ENCODE measurements at regions not wholly inside any gene's neighbourhood (a gene's known extent, or its start where the extent isn't known, plus 50 kb on each side); places are given as distances from the start of the nearest gene placed in this dataset.

DNA sequence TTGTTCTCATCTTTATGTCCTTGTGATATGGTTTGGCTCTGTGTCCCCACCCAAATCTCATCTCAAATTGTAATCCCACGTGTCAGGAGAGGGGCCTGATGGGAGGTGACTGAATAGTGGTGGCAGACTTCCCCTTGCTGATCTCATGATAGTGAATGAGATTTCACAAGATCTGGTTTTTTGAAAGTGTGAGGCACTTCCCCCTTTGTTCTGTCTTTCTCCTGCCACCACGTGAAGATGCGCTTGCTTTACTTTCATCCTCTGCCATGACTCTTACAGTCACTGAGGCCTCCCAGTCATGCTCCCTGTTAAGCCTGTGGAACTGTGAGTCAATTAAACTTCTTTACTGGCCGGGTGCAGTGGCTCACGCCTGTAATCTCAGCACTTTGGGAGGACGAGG is 161.0 kb downstream of the HERPUD2 start:
- no peak for DNase-seq

DNA sequence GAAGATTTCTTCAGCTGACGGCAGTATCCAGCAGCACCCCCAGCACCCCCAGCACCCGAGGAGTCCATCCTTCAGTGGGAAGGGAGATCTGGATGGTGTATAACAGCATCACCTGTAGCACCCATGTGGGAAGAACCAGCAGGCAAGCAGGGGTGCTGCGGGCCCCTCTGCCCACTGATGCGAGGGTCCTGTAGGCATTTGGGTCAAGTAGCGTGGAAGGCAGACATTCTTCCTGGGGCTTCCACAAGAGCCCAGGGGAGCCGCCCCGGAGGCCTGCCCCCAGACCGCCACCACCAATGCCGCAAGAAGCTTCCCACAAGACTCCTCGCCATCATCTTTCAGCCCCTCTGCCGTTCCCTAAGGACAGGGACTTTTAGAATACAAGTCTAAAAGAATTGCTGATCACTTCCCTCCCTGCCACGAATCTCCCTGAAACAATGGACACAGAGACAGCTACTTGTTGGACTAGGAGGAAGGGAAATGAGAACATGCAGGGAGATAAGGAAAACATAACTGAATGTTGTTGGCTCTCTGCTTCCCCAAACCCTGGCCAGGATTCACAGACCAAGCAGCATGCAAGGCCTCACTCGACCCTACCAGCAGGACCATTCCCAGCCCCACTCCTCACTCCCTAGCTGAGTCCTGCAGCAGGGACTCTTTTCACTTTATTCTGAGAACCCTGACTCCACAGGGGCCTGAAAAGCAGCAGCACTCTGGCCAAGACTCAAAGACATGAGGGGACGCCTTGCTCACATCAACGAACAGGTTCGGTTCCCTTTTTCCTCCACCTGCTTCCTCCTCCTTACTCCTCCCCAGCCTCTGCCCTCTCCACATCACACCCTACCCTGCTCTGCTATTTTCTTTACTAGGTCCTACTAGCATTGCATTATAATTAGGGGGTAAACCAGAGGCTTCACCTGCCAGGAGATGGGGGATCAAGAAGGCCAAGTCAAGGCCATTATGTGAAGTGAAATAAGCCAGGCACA is 164.5 kb downstream of the HERPUD2 start:
- no peak for DNase-seq

DNA sequence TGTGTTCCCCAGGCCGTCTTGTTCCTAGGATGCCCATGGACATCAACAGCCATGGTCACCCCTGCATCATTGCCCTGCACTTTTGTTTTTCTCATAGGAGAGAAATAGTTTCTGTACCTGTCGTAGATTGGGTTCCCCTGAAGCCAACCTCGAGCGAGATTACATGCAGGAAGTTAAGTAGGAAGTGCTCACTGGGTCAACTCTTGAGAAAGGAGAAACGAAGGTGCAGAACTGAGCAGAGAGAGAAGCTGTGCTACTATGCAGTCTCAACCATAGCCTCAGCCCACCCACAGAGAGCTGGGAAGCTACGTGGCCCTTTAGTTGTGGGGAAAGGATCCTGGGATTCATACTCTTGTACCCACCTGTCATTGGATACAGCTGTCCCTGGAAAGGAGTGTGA is 165.2 kb downstream of the HERPUD2 start:
- no peak for DNase-seq

DNA sequence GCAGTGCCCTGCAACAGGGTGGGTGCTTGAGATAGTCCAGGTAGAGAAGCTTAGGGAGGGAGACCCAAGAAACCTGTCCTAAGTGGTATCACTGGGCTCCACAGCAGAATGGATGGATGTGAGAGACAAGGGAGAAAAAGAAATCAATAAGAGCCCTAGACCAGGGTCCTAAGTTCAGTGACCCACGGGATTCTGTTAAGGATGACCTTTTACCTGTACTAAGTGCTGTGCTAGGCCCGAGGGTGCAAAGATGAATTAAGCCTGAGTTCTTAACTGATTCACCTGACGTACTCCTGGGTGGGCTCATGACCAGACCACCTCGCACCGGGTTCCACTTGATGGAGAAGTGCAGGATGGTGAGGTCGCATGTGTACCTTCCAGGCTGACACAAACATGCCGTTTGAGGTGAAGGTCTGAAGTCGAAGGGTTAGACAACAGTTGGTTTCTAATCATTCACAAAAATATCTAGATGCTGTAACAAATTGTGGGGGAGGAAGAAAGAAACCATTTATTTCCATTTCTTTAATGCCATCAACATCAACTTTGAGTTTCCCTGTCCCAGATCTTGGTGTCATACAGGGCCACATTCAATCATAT is 166.5 kb downstream of the HERPUD2 start:
- no peak for DNase-seq

DNA sequence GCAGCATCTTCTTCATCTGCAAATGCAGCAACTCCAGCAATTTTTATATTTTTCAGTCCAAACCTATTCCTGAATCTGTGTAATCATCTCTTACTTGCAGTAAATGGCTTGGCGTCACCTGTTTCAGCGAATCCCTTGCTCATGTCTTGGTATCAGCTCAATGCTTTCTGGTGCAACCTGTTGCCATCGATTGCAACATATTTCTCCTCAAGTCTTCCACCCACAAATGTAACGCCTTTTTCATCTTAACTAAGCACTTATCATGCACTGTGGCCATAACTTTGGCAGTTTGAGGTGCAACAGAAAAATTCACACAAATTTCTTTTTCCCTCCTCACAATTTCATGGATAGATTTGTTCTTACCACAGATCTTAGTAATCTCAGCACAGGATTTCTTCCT is 168.3 kb downstream of the HERPUD2 start:
- no peak for DNase-seq

DNA sequence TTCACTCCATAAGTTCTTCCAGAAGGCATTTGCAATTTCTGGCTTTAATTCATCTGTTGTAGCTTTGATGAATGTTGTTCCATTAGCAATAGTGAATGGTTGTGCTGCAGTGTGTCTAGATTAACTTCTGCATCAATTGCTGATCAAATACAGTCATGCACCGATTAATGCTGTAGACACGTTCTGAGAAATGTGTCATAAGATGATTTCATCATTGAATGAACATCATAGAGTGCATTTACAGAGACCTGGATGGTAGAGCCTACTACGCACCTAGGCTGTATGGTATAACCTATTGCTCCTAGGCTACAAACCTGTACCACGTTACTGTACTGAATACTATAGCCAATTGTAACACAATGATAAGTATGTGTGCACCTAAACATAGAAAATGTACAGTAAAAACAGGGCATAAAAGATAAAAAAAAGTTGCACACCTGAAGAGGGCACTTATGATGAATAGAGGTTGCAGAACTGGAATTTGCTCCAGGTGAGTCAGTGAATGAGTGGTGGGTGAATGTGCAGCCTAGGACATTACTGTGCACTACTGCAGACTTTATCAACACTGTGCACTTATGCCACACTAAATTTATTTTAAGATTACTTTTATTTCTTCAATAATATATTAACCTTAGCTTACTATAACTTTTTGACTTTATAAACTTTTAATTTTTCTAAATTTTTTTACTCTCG is 170.7 kb downstream of the HERPUD2 start:
- no peak for DNase-seq

DNA sequence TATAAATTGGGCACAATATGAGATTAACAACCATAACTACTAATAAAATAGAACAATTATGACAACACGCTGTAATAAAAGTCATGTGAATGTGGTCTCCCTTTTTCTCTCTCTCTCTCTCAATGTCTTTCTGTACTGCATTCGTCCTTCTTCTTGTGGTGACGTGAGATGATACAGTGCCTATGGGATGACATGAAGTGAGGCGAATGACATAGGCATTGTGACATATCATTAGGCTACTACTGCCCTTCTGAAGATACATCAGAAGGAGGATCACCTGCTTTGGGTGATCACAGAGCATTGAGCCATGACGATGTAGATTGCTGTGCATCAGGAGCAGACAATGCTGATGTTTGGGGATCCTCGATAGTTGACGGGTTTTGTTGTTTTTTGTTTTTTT is 171.6 kb downstream of the HERPUD2 start:
- DNase-seq = no peak

DNA sequence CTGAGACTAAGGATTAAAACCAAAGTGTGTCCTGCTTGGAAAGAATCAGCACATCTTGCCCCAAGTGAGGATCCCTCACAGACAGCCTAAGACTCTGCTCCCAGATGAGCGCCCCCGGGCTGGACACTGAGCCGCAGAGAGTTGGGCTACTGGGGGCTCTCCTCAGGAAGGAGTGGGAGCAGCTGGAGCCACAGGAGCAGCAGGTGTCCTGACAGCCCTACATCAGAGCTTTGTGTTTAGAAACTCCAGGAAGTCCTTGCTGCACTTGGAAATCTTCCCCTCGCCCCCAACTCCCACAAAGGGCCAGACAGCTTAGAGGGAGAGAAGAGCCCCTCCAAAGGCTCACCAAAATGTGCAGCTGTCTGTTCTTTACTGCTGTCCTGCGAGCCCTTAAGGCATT is 172.2 kb downstream of the HERPUD2 start:
- no peak for DNase-seq

DNA sequence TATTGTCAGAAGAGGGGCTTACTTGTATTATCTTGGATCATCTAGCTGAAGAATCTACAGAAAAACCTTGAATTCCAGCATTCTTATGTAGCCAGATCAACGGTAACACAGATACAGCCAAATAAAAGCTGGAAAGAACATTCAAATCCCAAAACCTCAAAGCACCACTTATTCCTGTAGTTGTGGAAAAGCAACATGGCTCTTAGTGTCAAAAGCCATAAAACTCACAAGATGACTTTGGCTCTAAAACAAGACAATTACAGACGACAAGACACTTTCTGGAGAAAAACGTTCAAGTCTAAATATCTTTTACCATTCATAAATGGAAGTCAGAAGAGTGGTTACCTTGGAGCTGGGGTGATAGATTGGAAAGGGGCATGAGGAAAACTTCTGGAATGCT is 173.0 kb downstream of the HERPUD2 start:
- DNase-seq = no peak

DNA sequence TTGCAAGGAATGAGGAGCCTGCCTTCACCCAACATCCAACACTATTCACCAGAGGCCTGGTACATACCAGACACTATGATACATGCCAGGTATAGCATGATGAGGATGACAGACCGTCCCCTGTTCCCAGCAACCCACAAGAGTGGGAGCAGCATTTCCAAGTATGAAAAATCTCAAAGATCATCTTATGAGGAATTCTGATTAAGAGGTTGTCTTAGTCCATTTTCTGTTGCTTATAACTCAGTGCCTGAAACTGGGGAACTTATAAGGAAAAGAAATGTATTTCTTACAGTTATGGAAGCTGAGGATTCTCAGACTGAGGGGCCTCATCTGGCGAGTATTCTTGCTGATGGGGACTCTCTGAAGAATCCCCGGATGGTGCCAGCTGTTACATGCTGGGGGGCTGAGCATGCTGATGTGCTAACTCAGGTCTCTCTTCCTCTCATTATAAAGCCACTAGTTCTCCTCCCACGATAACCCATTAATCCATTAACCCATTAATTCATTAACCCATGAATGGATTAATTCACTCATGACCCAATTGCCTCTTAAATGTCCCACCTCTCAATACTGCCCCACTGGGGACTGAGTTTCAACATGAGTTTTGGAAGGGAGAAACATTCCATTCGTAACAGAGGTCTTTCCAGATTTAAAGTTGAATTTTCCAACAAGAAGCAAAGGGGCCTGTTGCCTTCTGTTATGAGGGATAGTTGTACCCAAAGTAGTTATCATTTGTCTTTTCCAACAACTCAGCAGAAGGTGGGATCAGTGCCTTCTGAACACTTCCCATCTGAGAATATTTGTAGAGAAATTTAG is 173.9 kb downstream of the HERPUD2 start:
- DNase-seq = no peak

DNA sequence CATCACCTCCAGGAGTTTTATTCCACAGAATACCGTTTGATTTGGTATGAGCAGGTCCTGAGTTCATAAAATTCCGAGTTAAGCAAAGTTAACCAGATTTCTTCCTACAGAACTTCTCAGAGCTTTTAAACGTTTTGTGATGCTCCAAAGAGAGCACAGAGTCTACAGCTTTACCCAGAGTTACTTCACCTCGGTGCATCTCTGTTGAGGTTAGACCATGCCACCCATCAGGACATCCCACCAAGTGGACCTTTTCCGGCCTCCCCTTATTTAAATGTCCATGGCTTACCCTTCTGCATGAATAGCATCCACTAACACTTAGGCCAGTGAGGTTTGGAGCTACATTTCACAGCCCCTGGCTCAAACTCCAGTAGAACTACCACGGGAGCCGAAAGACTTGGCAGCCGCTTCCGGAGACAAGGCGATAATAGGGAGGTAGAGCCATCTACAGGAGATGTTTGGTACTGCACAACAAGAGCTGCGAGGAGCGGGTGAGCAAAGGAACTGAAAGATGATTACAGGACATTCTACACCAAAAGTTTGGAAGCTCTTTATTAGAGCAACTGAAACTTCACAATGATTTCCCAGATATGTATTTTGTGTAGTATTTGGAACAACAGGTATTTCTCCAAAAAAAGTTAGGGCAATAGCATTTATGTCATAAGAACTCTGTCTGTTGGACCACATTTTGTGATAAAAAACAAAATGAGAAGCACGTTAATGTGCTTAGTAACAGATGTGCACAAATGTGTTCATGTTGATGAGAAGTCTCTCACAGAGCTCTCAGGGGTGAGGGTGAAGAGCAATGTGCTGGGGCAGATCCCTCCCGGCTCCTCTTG is 174.7 kb downstream of the HERPUD2 start:
- DNase-seq = peak; percentile 33

DNA sequence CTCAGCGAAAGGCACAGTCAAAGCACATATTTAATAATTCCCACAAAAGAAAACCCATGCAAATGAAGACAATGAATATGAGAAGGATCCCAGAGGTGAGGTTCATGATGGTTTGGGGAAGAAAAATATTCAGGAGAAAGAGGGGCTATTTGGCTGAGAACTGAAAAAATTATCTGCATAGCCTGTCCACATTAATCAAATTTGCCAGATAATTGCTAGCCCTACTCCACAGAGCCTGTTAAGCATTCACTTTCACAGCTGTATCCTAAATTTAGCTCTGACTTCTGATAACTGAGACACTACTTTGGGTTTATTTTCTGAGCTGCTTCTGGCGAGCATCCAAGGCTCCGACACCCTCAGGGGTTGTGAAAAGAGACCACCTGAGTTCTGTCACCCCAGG is 176.2 kb downstream of the HERPUD2 start:
- no peak for DNase-seq

DNA sequence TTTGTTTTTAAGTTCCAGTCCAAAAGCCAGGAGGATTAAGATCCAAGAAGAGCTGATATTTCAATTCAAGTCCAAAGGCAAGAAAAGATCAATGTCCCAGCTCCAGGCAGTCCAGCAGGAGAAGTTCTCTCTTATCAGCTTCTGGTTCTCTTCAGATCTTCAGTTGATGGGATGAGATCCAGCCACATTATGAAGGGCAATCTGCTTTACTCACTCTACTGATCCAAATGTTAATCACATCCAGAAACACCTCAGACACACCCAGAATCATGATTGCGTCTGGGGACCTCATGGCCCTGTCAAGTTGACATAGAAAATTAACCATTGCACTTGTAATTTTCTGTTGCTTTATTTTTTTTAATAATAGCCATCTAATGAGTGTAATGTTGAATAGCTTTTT is 178.4 kb downstream of the HERPUD2 start:
- DNase-seq = no peak

DNA sequence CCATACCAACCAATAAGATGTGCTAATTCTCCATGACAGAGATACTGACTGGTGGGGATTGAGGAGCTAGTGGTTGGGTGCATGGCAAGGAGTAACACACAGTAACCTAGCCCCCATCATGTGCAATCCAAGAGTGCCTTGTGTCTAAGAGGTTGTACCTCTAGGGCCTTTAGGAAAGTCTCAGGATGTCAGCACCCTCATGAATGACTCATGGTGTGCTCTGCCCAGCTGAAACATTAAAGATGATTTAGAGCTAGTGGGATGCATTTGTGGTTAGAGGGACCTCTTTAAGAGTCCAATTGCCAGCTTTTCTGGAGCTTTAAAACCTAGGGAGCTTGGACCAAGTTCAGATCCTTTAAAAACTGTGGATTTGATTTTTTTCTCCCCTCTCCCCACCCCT is 181.1 kb downstream of the HERPUD2 start:
- no peak for DNase-seq

DNA sequence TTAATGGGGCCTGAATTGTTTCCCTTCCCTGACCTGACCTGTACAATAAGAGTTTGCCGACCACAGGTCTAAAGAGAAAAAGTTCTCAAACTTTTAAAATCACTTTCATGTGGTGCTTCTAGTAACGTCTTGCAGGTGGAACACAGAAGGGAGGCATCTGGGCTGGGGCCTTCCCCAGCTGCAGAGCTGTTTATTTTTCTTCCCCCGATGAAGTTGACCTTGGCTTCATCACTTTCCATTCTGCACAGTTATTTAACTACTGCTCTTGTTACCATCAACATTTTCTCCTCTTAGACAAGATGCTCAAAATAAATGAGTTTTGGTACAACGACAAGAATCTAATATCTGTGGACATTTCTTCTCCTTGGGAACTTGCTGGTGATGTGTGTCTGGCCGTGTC is 181.7 kb downstream of the HERPUD2 start:
- DNase-seq = no peak

DNA sequence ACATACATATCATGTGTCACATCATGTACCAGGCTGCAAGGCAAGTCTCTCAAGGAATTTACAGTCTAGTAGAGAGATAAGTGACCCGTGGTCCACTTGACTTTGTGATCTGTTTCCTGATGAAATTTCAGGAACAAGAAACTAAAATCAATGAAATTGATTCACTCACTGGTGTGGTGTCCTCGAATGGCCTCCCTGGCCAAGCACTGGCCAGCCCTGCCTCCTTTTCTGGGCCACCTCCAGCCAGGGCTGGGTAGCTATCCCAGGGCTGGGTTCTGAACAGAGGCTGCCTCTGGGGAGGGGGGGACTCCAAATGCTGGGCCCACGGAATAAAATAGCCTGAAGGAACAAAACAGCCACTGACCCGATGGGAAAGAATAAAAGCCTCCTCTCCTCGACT is 182.2 kb downstream of the HERPUD2 start:
- DNase-seq = no peak

DNA sequence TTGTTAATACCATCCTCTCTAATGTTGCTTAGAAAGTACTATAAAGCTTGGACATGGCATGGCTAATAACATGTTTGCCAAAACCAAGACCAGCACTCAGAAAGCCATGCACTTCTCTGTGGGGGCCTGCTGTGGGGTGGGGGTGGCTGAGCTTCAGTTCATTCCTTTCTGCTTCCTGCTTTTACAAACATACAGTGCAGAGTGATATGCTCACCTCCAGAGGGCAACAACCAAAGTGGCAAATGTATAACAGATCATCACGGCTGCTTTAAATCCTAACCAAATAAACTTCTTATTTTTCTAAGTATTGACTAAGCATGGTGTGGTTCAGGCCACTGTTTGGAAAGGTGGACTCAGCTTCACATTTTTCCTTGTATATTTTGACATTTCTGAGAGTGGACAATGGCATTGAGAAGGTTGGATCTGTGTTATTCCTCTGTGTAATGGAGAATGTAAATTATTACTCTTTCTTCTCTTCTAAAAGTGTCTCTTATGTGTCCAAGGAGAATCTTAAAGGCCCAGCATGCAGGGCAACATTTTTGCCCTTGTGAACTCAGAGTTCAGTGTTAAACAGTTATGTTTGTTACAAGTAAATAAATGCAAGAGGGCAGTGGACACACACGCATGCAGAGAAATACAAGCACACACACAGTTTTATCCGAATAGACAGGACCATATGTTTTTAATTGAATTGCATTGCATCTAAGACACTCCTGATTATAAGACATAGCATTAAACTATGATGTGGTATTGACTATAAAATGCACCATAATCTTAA is 186.1 kb downstream of the HERPUD2 start:
- DNase-seq = no peak

DNA sequence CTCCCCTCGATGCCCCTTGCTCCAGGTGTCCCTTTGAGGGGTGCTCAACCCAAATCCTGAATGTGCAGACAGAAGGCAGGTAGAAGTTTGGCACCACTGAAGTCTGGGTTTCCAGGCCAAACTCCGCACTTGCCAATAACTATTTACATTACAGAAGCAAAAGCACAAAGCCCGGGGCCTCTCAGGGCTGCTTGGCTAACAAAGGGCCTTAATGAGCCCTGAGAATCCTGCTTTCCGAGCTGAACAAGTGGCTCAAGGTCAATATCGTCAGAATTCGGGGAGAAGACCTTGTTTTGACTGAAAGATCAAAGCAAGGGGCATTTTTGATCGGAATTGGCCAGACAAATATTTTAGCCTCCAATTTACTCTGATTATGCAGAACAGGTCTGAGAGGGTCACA is 189.9 kb downstream of the HERPUD2 start:
- DNase-seq = no peak

DNA sequence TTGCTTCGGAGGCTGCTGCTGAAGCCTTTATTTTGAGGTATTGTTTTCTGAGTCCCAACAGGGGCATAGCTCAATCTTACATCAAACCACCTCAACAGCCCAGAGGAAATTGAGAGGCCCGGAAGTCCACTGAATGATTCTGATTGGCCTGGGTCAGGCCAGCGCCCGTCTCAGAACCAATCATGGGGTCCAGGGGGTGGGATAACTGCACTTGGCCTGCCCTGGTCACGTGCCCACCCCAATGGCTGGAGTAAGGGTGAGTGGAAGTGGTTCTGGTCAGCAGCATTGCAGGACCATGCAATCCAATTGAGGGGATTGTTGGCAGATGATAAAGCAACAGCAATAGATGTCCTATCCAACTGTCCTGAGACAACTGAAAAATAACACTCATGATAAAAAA is 190.6 kb downstream of the HERPUD2 start:
- no peak for DNase-seq

DNA sequence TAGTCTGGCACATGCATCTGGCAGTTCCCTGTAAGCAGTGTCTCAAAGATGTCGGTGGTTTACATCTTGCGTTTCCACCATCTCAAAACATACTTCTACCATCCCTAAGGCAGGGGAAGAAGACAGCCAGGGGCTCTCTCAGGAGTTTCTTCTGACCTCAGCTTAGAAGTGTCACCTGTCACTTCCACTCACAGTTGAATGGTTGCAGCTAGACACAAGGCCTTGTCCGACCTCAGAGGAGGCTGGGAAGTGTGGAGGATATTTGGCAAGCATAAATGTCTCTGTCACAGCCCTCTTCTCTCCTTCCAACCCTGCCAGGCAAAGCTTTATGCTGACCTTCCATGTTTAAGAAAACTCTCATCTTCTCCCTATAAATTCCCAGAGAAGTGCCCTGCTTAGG is 193.3 kb downstream of the HERPUD2 start:
- no peak for DNase-seq

DNA sequence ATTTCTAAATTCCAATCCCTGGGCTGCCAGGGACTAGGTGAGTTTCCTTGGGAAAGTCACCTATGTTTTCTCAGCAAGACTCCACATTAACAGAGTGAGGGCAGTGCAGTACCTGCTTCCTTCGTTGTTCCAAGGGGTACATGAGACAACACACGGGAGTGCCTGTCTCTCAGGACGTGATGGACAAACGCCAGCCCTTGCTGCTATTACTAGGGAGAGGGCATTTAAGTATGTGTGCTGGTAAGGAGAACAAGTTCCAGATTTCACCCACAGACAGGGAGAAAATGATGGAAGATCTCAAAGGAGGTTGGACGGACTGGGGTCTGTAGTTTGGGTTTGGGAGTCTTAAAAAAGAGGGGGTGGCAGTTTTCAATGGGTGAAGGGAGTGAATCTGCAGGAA is 195.7 kb downstream of the HERPUD2 start:
- no peak for DNase-seq
